RWPE1 (cell line): ENCODE measurements at regions not wholly inside any gene's neighbourhood (a gene's known extent, or its start where the extent isn't known, plus 50 kb on each side); places are given as distances from the start of the nearest gene placed in this dataset.

Source experiments
- CTCF ChIA-PET: fragments of 350-600 bp; sonication (Branson Sonifier 250); formaldehyde crosslinking; extraction: SDS; loops from one replicate; lab custom pipeline; 2021; lab: Yijun Ruan, JAX
- POLR2A ChIA-PET: fragments of 400-600 bp; formaldehyde crosslinking; extraction: SDS; loops from one replicate; lab custom pipeline; 2020; ENCODE audit warnings: antibody characterized with exemption; ENCODE audit not compliant: low non-redundant PET; lab: Yijun Ruan, JAX
- DNase-seq: peaks from one replicate; pipeline ENCODE4 v3.0.0; 2012; ENCODE audit warnings: low spot score
- H3K27ac ChIP-seq: fragments of 450-650 bp; 2 replicates; pipeline ENCODE4 v1.5.1; 2017
- CTCF ChIP-seq: fragments of 450-650 bp; conservative IDR thresholded peaks from 2 replicates; pipeline ENCODE4 v1.5.1; 2017; ENCODE audit warnings: low read depth, mild to moderate bottlenecking

GRCh38 chr3:59407425-59407824, 357.6 kb upstream of the CFAP20DC start:
- ChIA-PET POLR2A (no interaction called here), CTCF (no interaction called here)
- no peak for DNase-seq
- TF ChIP-seq CTCF: no peak
- H3K27ac ChIP-seq: no peak overlapping the region

- ChIA-PET POLR2A (no interaction called here), CTCF (no interaction called here)
- no peak for DNase-seq
- TF ChIP-seq CTCF: no peak
- no peak overlapping the region for H3K27ac ChIP-seq
Measured at GRCh38 chr3:59406943-59407342, 357.1 kb upstream of the CFAP20DC start.

GRCh38 chr3:59404851-59405250, 355.0 kb upstream of the CFAP20DC start:
- no peak for DNase-seq
- ChIA-PET POLR2A (no interaction called here), CTCF (no interaction called here)
- H3K27ac ChIP-seq: no peak overlapping the region
- no peak for TF ChIP-seq CTCF

- POLR2A ChIA-PET: no interaction called here
- CTCF ChIA-PET: no interaction called here
- H3K27ac ChIP-seq: no peak overlapping the region
- no peak for DNase-seq
- TF ChIP-seq CTCF: no peak
Measured at GRCh38 chr3:59404064-59404463, 354.2 kb upstream of the CFAP20DC start.

- H3K27ac ChIP-seq: no peak overlapping the region
- ChIA-PET POLR2A (no interaction called here), CTCF (no interaction called here)
- DNase-seq: no peak
- TF ChIP-seq CTCF: no peak
Measured at GRCh38 chr3:59401924-59402323, 352.1 kb upstream of the CFAP20DC start.

- no peak for TF ChIP-seq CTCF
- no peak overlapping the region for H3K27ac ChIP-seq
- ChIA-PET CTCF (interaction anchor here (0.6 kb wide), 1 partner anchor 285 kb away, joined by 3 read pairs; no protein-coding TSS in a partner anchor), POLR2A (no interaction called here)
- DNase-seq: no peak
Measured at GRCh38 chr3:59392116-59392515, 342.3 kb upstream of the CFAP20DC start.

GRCh38 chr3:59391131-59391530, 341.3 kb upstream of the CFAP20DC start:
- DNase-seq: no peak
- H3K27ac ChIP-seq: no peak overlapping the region
- no peak for TF ChIP-seq CTCF
- CTCF ChIA-PET: no interaction called here
- POLR2A ChIA-PET: no interaction called here
